ENCODE measurements at regions not wholly inside any gene's neighbourhood (a gene's known extent, or its start where the extent isn't known, plus 50 kb on each side); places are given as distances from the start of the nearest gene placed in this dataset.
"Not testable (repeated sequence)": the region's sequence is repeated elsewhere in the genome, so short reads cannot be mapped to it uniquely, and the experiment has no call there.

- H3K9me3 ChIP-seq (replicated peaks; ENCODE audit: control insufficient read depth, insufficient read depth, low read depth, low read length); DNase-seq (ENCODE audit: extremely low read depth in 1 of 4, low spot score in 3 of 4); H3K4me3 ChIP-seq; in situ Hi-C loops (cut with MboI); H3K4me2 ChIP-seq (ENCODE audit: insufficient read depth, low read length); H4K20me1 ChIP-seq (replicated peaks; ENCODE audit: control insufficient read depth, insufficient read depth, low read length); H3K9ac ChIP-seq (ENCODE audit: insufficient read depth in 1 of 2, low read depth in 2 of 2, low read length in 2 of 2); intact Hi-C loops (cut with micrococcal nuclease); BruUV-seq (replicated peaks); FAIRE-seq; H3K27me3 ChIP-seq (ENCODE audit: control insufficient read depth in 2 of 2, insufficient read depth in 2 of 2, low read length in 2 of 2); ATAC-seq; H2AFZ ChIP-seq (ENCODE audit: low read depth, low read length); H3K79me2 ChIP-seq (ENCODE audit: control insufficient read depth, insufficient read depth, low read length); CTCF ChIA-PET (ENCODE audit: low intra/inter-chr PET ratio); H3K36me3 ChIP-seq (ENCODE audit: control insufficient read depth, insufficient read depth, low read length); H3K27ac ChIP-seq (ENCODE audit: extremely low read depth, low read depth, low read length); H3K4me1 ChIP-seq (replicated peaks in 1 of 2; ENCODE audit: control insufficient read depth in 2 of 2, insufficient read depth in 2 of 2, low read length in 2 of 2); H3K9me1 ChIP-seq (ENCODE audit: control insufficient read depth, insufficient read depth, low read length): not testable (repeated sequence)
- WGBS (ENCODE audit: insufficient coverage, low coverage, missing lambda C conversion rate), result 56% methylated on average over 5 of the region's 5 CpGs
- POLR2A ChIA-PET, result interaction anchor here (1.0 kb wide), 1 partner anchor 11 kb away, joined by 3 read pairs; no protein-coding TSS in a partner anchor
Measured at GRCh38 chr21:14882545-14882944, 182.3 kb downstream of the NRIP1 start.

GRCh38 chr21:14881863-14882499, 182.8 kb downstream of the NRIP1 start:
- no peak for FAIRE-seq
- Histone ChIP-seq H4K20me1 (replicated peaks; ENCODE audit: control insufficient read depth, insufficient read depth, low read length) (no peaks in the 10 kb centered on the region), H3K9me1 (ENCODE audit: control insufficient read depth, insufficient read depth, low read length) (no peaks in the 10 kb centered on the region), H3K36me3 (ENCODE audit: control insufficient read depth, insufficient read depth, low read length) (no peaks in the 10 kb centered on the region), H3K9ac (ENCODE audit: insufficient read depth in 1 of 2, low read depth in 2 of 2, low read length in 2 of 2) (no peak overlapping the region), H3K9me3 (replicated peaks; ENCODE audit: control insufficient read depth, insufficient read depth, low read depth, low read length) (no peaks in the 10 kb centered on the region), H2AFZ (ENCODE audit: low read depth, low read length) (no peak overlapping the region), H3K4me3 (no peak overlapping the region), H3K4me1 (replicated peaks in 1 of 2; ENCODE audit: control insufficient read depth in 2 of 2, insufficient read depth in 2 of 2, low read length in 2 of 2) (peaks cover 0 to 10% of the 10 kb centered on the region in 2 experiments; a peak in 1 of 5 replicates), H3K27ac (ENCODE audit: extremely low read depth, low read depth, low read length) (no peak overlapping the region), H3K4me2 (ENCODE audit: insufficient read depth, low read length) (no peak overlapping the region), H3K79me2 (ENCODE audit: control insufficient read depth, insufficient read depth, low read length) (no peaks in the 10 kb centered on the region), H3K27me3 (ENCODE audit: control insufficient read depth in 2 of 2, insufficient read depth in 2 of 2, low read length in 2 of 2) (no peaks in the 10 kb centered on the region)
- DNase-seq (ENCODE audit: extremely low read depth in 1 of 4, low spot score in 3 of 4), result no peak
- POLR2A ChIA-PET, result no interaction called here
- CTCF ChIA-PET (ENCODE audit: low intra/inter-chr PET ratio), result no interaction called here
- intact Hi-C loops (cut with micrococcal nuclease), result no loop called here
- WGBS (ENCODE audit: insufficient coverage, low coverage, missing lambda C conversion rate), result 52% methylated on average over 2 of the region's 2 CpGs
- ATAC-seq, result no peak
- TF ChIP-seq SAFB2 (IDR thresholded peaks at IDR 0.05; ENCODE audit: borderline replicate concordance, low read depth, low read length, severe bottlenecking) (no peak), USF1 (CRISPR knock-in tag; IDR thresholded peaks at IDR 0.05) (no peak), HCFC1 (IDR thresholded peaks at IDR 0.05; ENCODE audit: low read depth, low read length) (no peak), MECOM (CRISPR knock-in tag; IDR thresholded peaks at IDR 0.05) (no peak), THRB (CRISPR knock-in tag; conservative IDR thresholded peaks at IDR 0.05) (no peak), HNRNPLL (IDR thresholded peaks at IDR 0.05; ENCODE audit: low read depth, low read length, poor library complexity, severe bottlenecking) (no peak), LEF1 (IDR thresholded peaks at IDR 0.05) (no peak), CHD1 (IDR thresholded peaks at IDR 0.05; ENCODE audit: low read length) (no peak)
- BruUV-seq (replicated peaks), result no TSS peak
- in situ Hi-C loops (cut with MboI), result no loop called here

All from K562 (cell line).